Mucosa of descending colon (tissue), 3 donors: ENCODE measurements at regions not wholly inside any gene's neighbourhood (a gene's known extent, or its start where the extent isn't known, plus 50 kb on each side); places are given as distances from the start of the nearest gene placed in this dataset.

Experiments used
- ATAC-seq: fragments of 200-7000 bp; cut with Tn5 transposase; one replicate; pipeline ENCODE4 v1.9.1; 2020; ENCODE audit warnings: mild to moderate bottlenecking, moderate library complexity
- DNase-seq, 3 donors: peaks; one replicate each; pipeline ENCODE4 v3.0.0-alpha.2; 2020
- H3K36me3 ChIP-seq: fragments of 200-600 bp; one replicate; pipeline ENCODE4 v1.8.0; 2021; ENCODE audit warnings: low read depth, mild to moderate bottlenecking
- H3K4me1 ChIP-seq: fragments of 200-600 bp; one replicate; pipeline ENCODE4 v1.8.0; 2021; ENCODE audit warnings: low read depth, mild to moderate bottlenecking
- H3K4me3 ChIP-seq: fragments of 200-600 bp; one replicate; pipeline ENCODE4 v1.8.0; 2021; ENCODE audit warnings: mild to moderate bottlenecking
- H3K9me3 ChIP-seq: fragments of 200-600 bp; one replicate; pipeline ENCODE4 v1.8.0; 2021; ENCODE audit warnings: mild to moderate bottlenecking
- CTCF ChIP-seq: fragments of 200-600 bp; IDR thresholded peaks from one replicate; pipeline ENCODE4 v1.8.0; 2022; ENCODE audit warnings: antibody characterized with exemption, mild to moderate bottlenecking
- intact Hi-C, 2 donors: fragments of 100-400 bp; cut with DNase I in 1 of 2; cut with micrococcal nuclease in 1 of 2; formaldehyde crosslinking; loops; one replicate each; pipeline versions ENCODE4 v1.11.0 to v1.11.1; 2022; cut with DNase I, micrococcal nuclease
- donor health status: DM: no; HTN: no; CAD: no; lungs with moderate emphysema.
- donor health status: DM: no; HTN: no; CAD: no.
- donor health status: DM: no; HTN: yes; CAD: no.

GRCh38 chr4:34046580-34046979 lies 2197.7 kb downstream of the ARAP2 start:
- Histone ChIP-seq H3K9me3 (peaks cover 3% of the 10 kb centered on the region), H3K36me3 (no peaks in the 10 kb centered on the region), H3K4me3 (no peak overlapping the region), H3K4me1 (no peaks in the 10 kb centered on the region)
- TF ChIP-seq CTCF = no peak
- intact Hi-C loops = no loop called here
- ATAC-seq = no peak
- DNase-seq = no peak

- TF ChIP-seq CTCF = no peak
- H3K9me3 ChIP-seq = peaks cover under 1% of the 10 kb centered on the region
- ATAC-seq = no peak
- no peaks in the 10 kb centered on the region for H3K4me1 ChIP-seq
- H3K4me3 ChIP-seq = no peak overlapping the region
- H3K36me3 ChIP-seq = no peaks in the 10 kb centered on the region
- no peak for DNase-seq
- intact Hi-C loops = no loop called here
Measured at GRCh38 chr4:34047363-34047762, 2197.0 kb downstream of the ARAP2 start.

GRCh38 chr4:34066126-34066525 lies 2178.2 kb downstream of the ARAP2 start:
- DNase-seq (no peak), ATAC-seq (no peak)
- Histone ChIP-seq H3K4me3 (no peak overlapping the region), H3K36me3 (no peaks in the 10 kb centered on the region), H3K4me1 (no peaks in the 10 kb centered on the region), H3K9me3 (peaks cover 15% of the 10 kb centered on the region)
- intact Hi-C loops = no loop called here
- TF ChIP-seq CTCF = no peak

GRCh38 chr4:34091451-34091850 lies 2152.9 kb downstream of the ARAP2 start:
- no peak for TF ChIP-seq CTCF
- Histone ChIP-seq H3K4me3 (no peak overlapping the region), H3K9me3 (peaks cover 40% of the 10 kb centered on the region), H3K36me3 (no peaks in the 10 kb centered on the region), H3K4me1 (no peaks in the 10 kb centered on the region)
- no peak for DNase-seq
- intact Hi-C loops = no loop called here
- no peak for ATAC-seq

- intact Hi-C loops = no loop called here
- H3K36me3 ChIP-seq = no peaks in the 10 kb centered on the region
- ATAC-seq = no peak
- H3K9me3 ChIP-seq = peaks cover 37% of the 10 kb centered on the region
- TF ChIP-seq CTCF = no peak
- H3K4me1 ChIP-seq = no peaks in the 10 kb centered on the region
- H3K4me3 ChIP-seq = no peak overlapping the region
- no peak for DNase-seq
Measured at GRCh38 chr4:34094114-34094513, 2150.2 kb downstream of the ARAP2 start.

- no peaks in the 10 kb centered on the region for H3K36me3 ChIP-seq
- H3K4me1 ChIP-seq = no peaks in the 10 kb centered on the region
- DNase-seq (no peak), ATAC-seq (no peak)
- intact Hi-C loops = no loop called here
- TF ChIP-seq CTCF = no peak
- peaks cover 28% of the 10 kb centered on the region for H3K9me3 ChIP-seq
- H3K4me3 ChIP-seq = no peak overlapping the region
Measured at GRCh38 chr4:34105311-34105710, 2139.0 kb downstream of the ARAP2 start.
